ENCODE measurements at regions not wholly inside any gene's neighbourhood (a gene's known extent, or its start where the extent isn't known, plus 50 kb on each side); places are given as distances from the start of the nearest gene placed in this dataset.

GRCh38 chr17:79534111-79534510, 76.7 kb downstream of the RBFOX3 start:
- no peak overlapping the region for H3K4me2 ChIP-seq (ENCODE audit: low read length)
- H2AFZ ChIP-seq (ENCODE audit: low read depth, low read length) = no peak overlapping the region
- TF ChIP-seq SMC3 (conservative IDR thresholded peaks at IDR 0.05; ENCODE audit: poor library complexity) = no peak
- TF ChIP-seq RAD21 (conservative IDR thresholded peaks at IDR 0.05) = no peak
- TF ChIP-seq MXI1 (conservative IDR thresholded peaks at IDR 0.05; ENCODE audit: poor library complexity, severe bottlenecking) = no peak
- no peak for TF ChIP-seq EP300 (conservative IDR thresholded peaks at IDR 0.05; ENCODE audit: poor library complexity, severe bottlenecking)
- TF ChIP-seq POLR2AphosphoS5 (IDR thresholded peaks at IDR 0.05) = no peak
- TF ChIP-seq REST (IDR thresholded peaks at IDR 0.05; ENCODE audit: borderline replicate concordance) = no peak
- TF ChIP-seq EZH2 (IDR thresholded peaks at IDR 0.05; ENCODE audit: borderline replicate concordance, insufficient read depth, low read length, poor library complexity, severe bottlenecking) = no peak
- TF ChIP-seq CTCF (IDR thresholded peaks at IDR 0.05; ENCODE audit: poor library complexity, severe bottlenecking) = no peak
- no peaks in the 10 kb centered on the region for H4K20me1 ChIP-seq (ENCODE audit: insufficient read depth)
- H3K27me3 ChIP-seq (ENCODE audit: insufficient read depth, low read depth, low read length) = no peaks in the 10 kb centered on the region
- H3K27ac ChIP-seq (ENCODE audit: low read length) = no peak overlapping the region
- no peak overlapping the region for H3K9ac ChIP-seq (ENCODE audit: low read length)
- no peaks in the 10 kb centered on the region for H3K9me3 ChIP-seq (ENCODE audit: low read length)
- no peaks in the 10 kb centered on the region for H3K9me2 ChIP-seq (ENCODE audit: insufficient read depth, low read length)
- H3K79me2 ChIP-seq (replicated peaks; ENCODE audit: insufficient read depth, low read length) = no peaks in the 10 kb centered on the region
- no peaks in the 10 kb centered on the region for H3K36me3 ChIP-seq (ENCODE audit: insufficient read depth, low read length)
- no peak overlapping the region for H3K4me3 ChIP-seq (ENCODE audit: low read length)
- H3F3A ChIP-seq (ENCODE audit: insufficient read depth, low read length, poor library complexity, severe bottlenecking) = no peaks in the 10 kb centered on the region

- Histone ChIP-seq H3K9ac (ENCODE audit: low read length) (no peak overlapping the region), H3K9me3 (ENCODE audit: low read length) (no peaks in the 10 kb centered on the region), H3F3A (ENCODE audit: insufficient read depth, low read length, poor library complexity, severe bottlenecking) (no peaks in the 10 kb centered on the region), H3K79me2 (replicated peaks; ENCODE audit: insufficient read depth, low read length) (no peaks in the 10 kb centered on the region), H3K4me2 (ENCODE audit: low read length) (no peak overlapping the region), H4K20me1 (ENCODE audit: insufficient read depth) (no peaks in the 10 kb centered on the region), H3K27me3 (ENCODE audit: insufficient read depth, low read depth, low read length) (no peaks in the 10 kb centered on the region), H3K36me3 (ENCODE audit: insufficient read depth, low read length) (no peaks in the 10 kb centered on the region), H2AFZ (ENCODE audit: low read depth, low read length) (no peak overlapping the region), H3K4me3 (ENCODE audit: low read length) (no peak overlapping the region), H3K27ac (ENCODE audit: low read length) (no peak overlapping the region), H3K9me2 (ENCODE audit: insufficient read depth, low read length) (no peaks in the 10 kb centered on the region)
- TF ChIP-seq POLR2AphosphoS5 (IDR thresholded peaks at IDR 0.05) = no peak
- no peak for TF ChIP-seq RAD21 (conservative IDR thresholded peaks at IDR 0.05)
- TF ChIP-seq EP300 (conservative IDR thresholded peaks at IDR 0.05; ENCODE audit: poor library complexity, severe bottlenecking) = no peak
- no peak for TF ChIP-seq MXI1 (conservative IDR thresholded peaks at IDR 0.05; ENCODE audit: poor library complexity, severe bottlenecking)
- TF ChIP-seq TAF1 (IDR thresholded peaks at IDR 0.05; ENCODE audit: low read depth) = no peak
- TF ChIP-seq REST (IDR thresholded peaks at IDR 0.05; ENCODE audit: borderline replicate concordance) = no peak
- TF ChIP-seq EZH2 (IDR thresholded peaks at IDR 0.05; ENCODE audit: borderline replicate concordance, insufficient read depth, low read length, poor library complexity, severe bottlenecking) = no peak
- TF ChIP-seq SMC3 (conservative IDR thresholded peaks at IDR 0.05; ENCODE audit: poor library complexity) = no peak
- no peak for TF ChIP-seq CTCF (IDR thresholded peaks at IDR 0.05; ENCODE audit: poor library complexity, severe bottlenecking)
Measured at GRCh38 chr17:79533116-79533515, 77.7 kb downstream of the RBFOX3 start.

Measured in neural cell (in vitro differentiated cells).